HFFc6 (cell line): ENCODE measurements at regions not wholly inside any gene's neighbourhood (a gene's known extent, or its start where the extent isn't known, plus 50 kb on each side); places are given as distances from the start of the nearest gene placed in this dataset.

Experiments
- DNase-seq: peaks from one replicate; pipeline ENCODE4 v3.0.0-alpha.2; 2018
- H3K27ac Mint-ChIP-seq: 2 replicates; pipeline ENCODE4 v1.8.0; 2020; ENCODE audit warnings: mild to moderate bottlenecking, mixed read lengths
- H3K27me3 Mint-ChIP-seq: 2 replicates; pipeline ENCODE4 v1.8.0; 2021; ENCODE audit warnings: mild to moderate bottlenecking, moderate library complexity, mixed read lengths; ENCODE audit not compliant: insufficient read depth
- H3K36me3 Mint-ChIP-seq: 2 replicates; pipeline ENCODE4 v1.8.0; 2021; ENCODE audit warnings: low read depth, mixed read lengths
- H3K4me1 Mint-ChIP-seq: 2 replicates; pipeline ENCODE4 v1.8.0; 2020; ENCODE audit warnings: low read depth, mixed read lengths
- H3K4me3 Mint-ChIP-seq: 2 replicates; pipeline ENCODE4 v1.8.0; 2020; ENCODE audit warnings: mild to moderate bottlenecking, moderate library complexity, mixed read lengths
- H3K9me3 Mint-ChIP-seq: 2 replicates; pipeline ENCODE4 v1.8.0; 2020; ENCODE audit warnings: mild to moderate bottlenecking, mixed read lengths
- CTCF ChIP-seq: fragments of 200-600 bp; sonication (generic); IDR thresholded peaks from 2 replicates; pipeline ENCODE4 v1.5.0; 2021; ENCODE audit warnings: antibody characterized with exemption, mild to moderate bottlenecking

GRCh38 chr12:58364389-58365086, 423.2 kb downstream of the ATP23 start:
- peak overlapping the region; percentile 7; the same call in 1 of the 2 replicates for H3K4me3 Mint-ChIP-seq
- DNase-seq: peak; percentile 99
- no peaks in the 10 kb centered on the region for H3K9me3 Mint-ChIP-seq
- H3K4me1 Mint-ChIP-seq: peaks cover 67% of the 10 kb centered on the region
- H3K27me3 Mint-ChIP-seq: no peaks in the 10 kb centered on the region
- peak overlapping the region; percentile 89 for H3K27ac Mint-ChIP-seq
- H3K36me3 Mint-ChIP-seq: no peaks in the 10 kb centered on the region
- no peak for TF ChIP-seq CTCF

GRCh38 chr12:58365087-58365390, 423.7 kb downstream of the ATP23 start:
- Mint-ChIP-seq H3K4me3 (peak overlapping the region; percentile 46; the same call in 1 of the 2 replicates), H3K4me1 (peaks cover 68% of the 10 kb centered on the region), H3K27ac (peak overlapping the region; percentile 89), H3K27me3 (no peaks in the 10 kb centered on the region), H3K9me3 (no peaks in the 10 kb centered on the region), H3K36me3 (no peaks in the 10 kb centered on the region)
- TF ChIP-seq CTCF: no peak
- no peak for DNase-seq

GRCh38 chr12:58367041-58367440, 425.7 kb downstream of the ATP23 start:
- no peaks in the 10 kb centered on the region for H3K9me3 Mint-ChIP-seq
- peaks cover 9% of the 10 kb centered on the region for H3K36me3 Mint-ChIP-seq
- H3K27me3 Mint-ChIP-seq: no peaks in the 10 kb centered on the region
- H3K4me1 Mint-ChIP-seq: peaks cover 72% of the 10 kb centered on the region
- H3K4me3 Mint-ChIP-seq: no peak overlapping the region
- DNase-seq: peak; percentile 38
- H3K27ac Mint-ChIP-seq: peak overlapping the region; percentile 50
- no peak for TF ChIP-seq CTCF

GRCh38 chr12:58368001-58368400, 426.6 kb downstream of the ATP23 start:
- peak overlapping the region; percentile 2; the same call in 1 of the 2 replicates for H3K27ac Mint-ChIP-seq
- H3K4me3 Mint-ChIP-seq: no peak overlapping the region
- no peaks in the 10 kb centered on the region for H3K9me3 Mint-ChIP-seq
- no peak for TF ChIP-seq CTCF
- peaks cover 68% of the 10 kb centered on the region for H3K4me1 Mint-ChIP-seq
- DNase-seq: peak; percentile 10
- H3K36me3 Mint-ChIP-seq: peaks cover 9% of the 10 kb centered on the region
- no peaks in the 10 kb centered on the region for H3K27me3 Mint-ChIP-seq

GRCh38 chr12:58369576-58369975, 428.2 kb downstream of the ATP23 start:
- H3K9me3 Mint-ChIP-seq: no peaks in the 10 kb centered on the region
- H3K36me3 Mint-ChIP-seq: peaks cover 9% of the 10 kb centered on the region
- DNase-seq: peak; percentile 12
- H3K27me3 Mint-ChIP-seq: no peaks in the 10 kb centered on the region
- H3K4me1 Mint-ChIP-seq: peaks cover 53% of the 10 kb centered on the region
- H3K27ac Mint-ChIP-seq: peak overlapping the region; percentile 65
- H3K4me3 Mint-ChIP-seq: no peak overlapping the region
- no peak for TF ChIP-seq CTCF
